ENCODE measurements at regions not wholly inside any gene's neighbourhood (a gene's known extent, or its start where the extent isn't known, plus 50 kb on each side); places are given as distances from the start of the nearest gene placed in this dataset.

DNA sequence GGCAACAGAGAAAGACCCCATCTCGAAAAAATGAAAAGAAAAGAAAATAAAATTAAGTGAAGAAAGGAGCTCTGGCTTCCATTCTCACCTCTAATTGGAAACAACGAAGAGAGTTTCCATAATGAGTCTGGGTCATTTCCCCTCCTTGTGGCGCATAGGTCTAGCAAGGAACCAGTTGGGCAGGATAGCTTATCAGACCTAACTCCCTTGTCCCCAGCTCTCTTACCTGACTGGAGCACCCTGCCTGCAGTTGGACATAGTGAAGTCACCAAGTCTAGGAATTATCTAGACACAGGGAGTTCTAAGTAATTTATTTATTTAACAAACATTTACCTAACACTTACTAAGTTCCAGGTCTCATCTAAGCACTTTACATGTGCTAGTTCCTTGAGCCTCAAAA, 63.0 kb upstream of the RAB4A start:
- TF ChIP-seq, protein P1, sequence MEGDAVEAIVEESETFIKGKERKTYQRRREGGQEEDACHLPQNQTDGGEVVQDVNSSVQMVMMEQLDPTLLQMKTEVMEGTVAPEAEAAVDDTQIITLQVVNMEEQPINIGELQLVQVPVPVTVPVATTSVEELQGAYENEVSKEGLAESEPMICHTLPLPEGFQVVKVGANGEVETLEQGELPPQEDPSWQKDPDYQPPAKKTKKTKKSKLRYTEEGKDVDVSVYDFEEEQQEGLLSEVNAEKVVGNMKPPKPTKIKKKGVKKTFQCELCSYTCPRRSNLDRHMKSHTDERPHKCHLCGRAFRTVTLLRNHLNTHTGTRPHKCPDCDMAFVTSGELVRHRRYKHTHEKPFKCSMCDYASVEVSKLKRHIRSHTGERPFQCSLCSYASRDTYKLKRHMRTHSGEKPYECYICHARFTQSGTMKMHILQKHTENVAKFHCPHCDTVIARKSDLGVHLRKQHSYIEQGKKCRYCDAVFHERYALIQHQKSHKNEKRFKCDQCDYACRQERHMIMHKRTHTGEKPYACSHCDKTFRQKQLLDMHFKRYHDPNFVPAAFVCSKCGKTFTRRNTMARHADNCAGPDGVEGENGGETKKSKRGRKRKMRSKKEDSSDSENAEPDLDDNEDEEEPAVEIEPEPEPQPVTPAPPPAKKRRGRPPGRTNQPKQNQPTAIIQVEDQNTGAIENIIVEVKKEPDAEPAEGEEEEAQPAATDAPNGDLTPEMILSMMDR (IDR thresholded peaks at IDR 0.05; ENCODE audit: low read length, missing control alignments), result no peak
- no peak overlapping the region for H3K4me3 ChIP-seq (replicated peaks; ENCODE audit: low read depth, low read length)
- no peak for DNase-seq (ENCODE audit: low read depth)

DNA sequence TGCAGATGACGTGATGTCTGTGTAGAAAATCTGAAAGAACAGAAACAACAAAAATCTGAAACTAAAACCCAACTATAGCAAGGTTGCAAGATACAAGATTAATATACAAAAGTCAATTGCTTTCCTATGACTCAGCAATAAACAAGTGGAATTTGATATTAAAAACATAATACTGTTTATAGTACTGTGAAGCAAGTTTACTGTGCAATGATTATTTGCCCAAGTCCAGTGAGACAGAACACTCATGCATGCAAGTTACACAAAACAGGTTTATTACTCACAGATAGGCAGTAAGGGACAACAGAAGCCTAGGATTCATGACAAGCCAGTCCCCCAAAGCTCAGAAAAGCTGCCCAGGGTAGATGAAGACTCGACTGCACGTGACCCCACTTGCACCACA, 62.4 kb upstream of the RAB4A start:
- TF ChIP-seq, protein P1 (IDR thresholded peaks at IDR 0.05; ENCODE audit: low read length, missing control alignments), result no peak
- peak; percentile 38 for DNase-seq (ENCODE audit: low read depth)
- H3K4me3 ChIP-seq (replicated peaks; ENCODE audit: low read depth, low read length), result no peak overlapping the region

DNA sequence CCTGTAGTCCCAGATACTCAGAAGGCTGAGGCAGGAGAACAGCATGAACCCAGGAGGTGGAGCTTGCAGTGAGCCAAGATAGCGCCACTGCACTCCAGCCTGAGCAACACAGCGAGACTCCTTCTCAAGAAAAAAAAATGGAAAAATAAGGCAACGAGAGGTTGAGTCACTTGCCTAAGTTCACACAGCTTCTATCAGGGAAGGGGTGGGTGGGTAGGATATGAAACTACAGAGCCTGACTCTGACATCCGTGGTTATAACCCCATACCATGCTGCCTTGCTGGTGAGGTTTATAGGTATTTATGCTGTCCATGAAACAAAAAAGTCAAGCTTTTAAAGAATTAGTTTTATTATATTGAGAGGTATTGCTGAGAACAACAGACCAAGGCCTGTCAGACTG, 61.5 kb upstream of the RAB4A start:
- DNase-seq (ENCODE audit: low read depth), result no peak
- TF ChIP-seq, protein P1 (IDR thresholded peaks at IDR 0.05; ENCODE audit: low read length, missing control alignments), result no peak

DNA sequence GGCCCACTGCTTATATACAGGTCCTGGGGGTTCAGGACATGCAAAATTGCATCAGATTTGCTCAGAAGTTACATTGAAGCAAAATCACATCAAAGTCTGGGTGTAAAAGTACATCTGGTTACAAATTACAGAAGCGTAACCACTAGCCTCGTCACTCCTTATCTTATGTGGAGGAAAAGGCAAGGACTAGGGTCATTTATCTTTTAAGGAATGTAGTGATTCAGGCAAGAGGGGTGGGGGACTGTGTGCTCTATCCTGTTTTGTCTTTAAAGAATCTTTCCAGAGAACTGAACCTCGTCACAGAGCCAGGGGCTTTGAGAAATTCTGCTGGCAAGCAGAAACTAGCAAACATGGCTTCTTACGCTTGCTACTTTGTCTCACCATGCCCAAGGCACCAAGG, 61.1 kb upstream of the RAB4A start:
- DNase-seq (ENCODE audit: low read depth), result peak; percentile 99
- H3K4me3 ChIP-seq (replicated peaks; ENCODE audit: low read depth, low read length), result no peak overlapping the region
- TF ChIP-seq, protein P1 (IDR thresholded peaks at IDR 0.05; ENCODE audit: low read length, missing control alignments), result no peak

More for the DNA sequence above, 61.5 kb upstream of the RAB4A start:
- H3K4me3 ChIP-seq (replicated peaks; ENCODE audit: low read depth, low read length), result no peak overlapping the region

DNA sequence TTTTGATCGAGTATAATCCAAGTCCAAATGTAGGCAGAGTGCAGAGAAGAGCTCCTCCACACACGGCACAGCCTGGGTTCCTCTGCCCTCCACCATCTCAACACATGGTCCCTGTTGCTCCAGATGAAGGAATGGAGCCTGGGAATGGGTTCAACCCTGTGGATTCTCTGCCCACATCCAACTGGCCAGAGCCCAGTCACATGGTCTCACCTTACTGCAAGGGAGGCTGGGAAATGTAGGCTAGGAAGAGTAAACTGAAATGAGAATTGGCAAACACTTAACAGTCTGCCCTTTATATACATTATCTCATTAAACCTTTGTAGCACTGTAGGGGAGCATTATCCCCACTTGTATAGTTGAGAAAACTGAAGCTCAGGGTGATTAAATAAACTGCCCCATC, 60.1 kb upstream of the RAB4A start:
- TF ChIP-seq, protein P1 (IDR thresholded peaks at IDR 0.05; ENCODE audit: low read length, missing control alignments), result no peak
- no peak overlapping the region for H3K4me3 ChIP-seq (replicated peaks; ENCODE audit: low read depth, low read length)

DNA sequence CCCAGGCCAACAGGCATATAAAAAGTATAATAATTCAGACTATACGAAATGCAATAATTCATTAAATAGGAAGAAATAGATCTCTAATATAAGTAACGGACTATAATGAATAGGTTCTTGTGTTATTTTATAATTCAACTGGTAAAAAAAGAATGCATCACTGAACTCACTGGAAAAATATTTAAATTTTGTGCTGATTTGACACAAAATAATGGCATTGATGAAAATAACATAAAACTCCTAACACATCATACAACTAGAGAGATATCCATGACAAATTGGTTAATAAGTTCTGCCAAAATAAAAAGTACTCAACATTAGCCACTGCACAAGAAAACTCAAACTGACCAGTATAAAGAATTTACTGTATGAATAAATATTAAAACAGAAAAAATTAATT, 57.1 kb upstream of the RAB4A start:
- no peak for DNase-seq (ENCODE audit: low read depth)
- no peak overlapping the region for H3K4me3 ChIP-seq (replicated peaks; ENCODE audit: low read depth, low read length)
- TF ChIP-seq, protein P1 (IDR thresholded peaks at IDR 0.05; ENCODE audit: low read length, missing control alignments), result no peak

More for the DNA sequence above, 60.1 kb upstream of the RAB4A start:
- no peak for DNase-seq (ENCODE audit: low read depth)

GRCh38 chr1:229217716-229218115, 53.2 kb upstream of the RAB4A start:
- no peak for DNase-seq (ENCODE audit: low read depth)
- no peak overlapping the region for H3K4me3 ChIP-seq (replicated peaks; ENCODE audit: low read depth, low read length)
- TF ChIP-seq, protein P1 (IDR thresholded peaks at IDR 0.05; ENCODE audit: low read length, missing control alignments), result no peak
